GM12892 (cell line): ENCODE measurements at regions not wholly inside any gene's neighbourhood (a gene's known extent, or its start where the extent isn't known, plus 50 kb on each side); places are given as distances from the start of the nearest gene placed in this dataset.
"Not testable (repeated sequence)": the region's sequence is repeated elsewhere in the genome, so short reads cannot be mapped to it uniquely, and the experiment has no call there.

Experiments used
- POLR2A ChIP-seq: IDR thresholded peaks from 2 replicates; pipeline ENCODE4 v1.6.1; 2011; ENCODE audit warnings: low read depth, low read length, control low read depth
- POLR2AphosphoS5 ChIP-seq: IDR thresholded peaks from 2 replicates; pipeline ENCODE4 v1.6.1; 2011; ENCODE audit warnings: low read depth, low read length, control low read depth
- TAF1 ChIP-seq: IDR thresholded peaks from 2 replicates; pipeline ENCODE4 v1.6.1; 2011; ENCODE audit warnings: low read depth, mild to moderate bottlenecking, control low read depth, low read length, borderline replicate concordance

DNA sequence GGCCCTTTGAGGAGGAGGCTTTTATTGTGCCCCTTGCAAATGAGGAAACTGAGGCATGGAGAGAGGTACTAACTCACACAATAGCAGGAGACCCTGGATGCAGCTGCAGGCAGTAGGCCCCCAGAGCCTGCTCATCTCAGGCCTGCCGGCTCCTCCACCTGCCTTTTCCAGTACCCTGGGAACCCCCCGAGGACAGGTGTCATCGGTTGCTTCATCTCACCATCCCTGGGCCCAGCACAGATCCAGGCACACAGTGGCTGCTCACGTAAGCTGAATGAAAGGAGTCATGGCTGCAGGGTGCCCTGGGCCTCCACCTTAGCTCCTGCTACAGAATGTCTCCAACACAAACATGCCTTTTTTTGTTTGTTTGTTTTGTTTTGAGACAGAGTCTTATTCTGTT is 394.8 kb upstream of the ZNF722 start:
- TF ChIP-seq POLR2AphosphoS5, POLR2A, TAF1: not testable (repeated sequence)
